Activated CD4-positive, alpha-beta memory T cell treated with anti-CD3 and anti-CD28 coated beads, Interleukin-2, amount 10 ng/mL, durations not matched to agents 7 days and 5 days (primary cell): ENCODE measurements at regions not wholly inside any gene's neighbourhood (a gene's known extent, or its start where the extent isn't known, plus 50 kb on each side); places are given as distances from the start of the nearest gene placed in this dataset.
"Not testable (repeated sequence)": the region's sequence is repeated elsewhere in the genome, so short reads cannot be mapped to it uniquely, and the experiment has no call there.

ENCODE experiments used
- CTCF ChIA-PET: fragments of 350-600 bp; sonication (Branson Sonifier 250); formaldehyde crosslinking; loops from one replicate; lab custom pipeline; 2021; ENCODE audit warnings: antibody characterized with exemption, inconsistent platforms; lab: Charles Lee
- POLR2A ChIA-PET: fragments of 350-600 bp; sonication (Branson Sonifier 250); formaldehyde crosslinking; loops from one replicate; lab custom pipeline; 2021; ENCODE audit warnings: antibody characterized with exemption; lab: Charles Lee
- DNase-seq: peaks from one replicate; pipeline ENCODE4 v3.0.0-alpha.2; 2020
- H3K27ac Mint-ChIP-seq: one replicate; pipeline ENCODE4 v1.8.0; 2021; ENCODE audit warnings: mild to moderate bottlenecking, mixed read lengths
- H3K27me3 Mint-ChIP-seq: one replicate; pipeline ENCODE4 v1.8.0; 2021; ENCODE audit warnings: mixed read lengths
- H3K36me3 Mint-ChIP-seq: one replicate; pipeline ENCODE4 v1.8.0; 2021; ENCODE audit warnings: low read depth, mixed read lengths
- H3K4me1 Mint-ChIP-seq: one replicate; pipeline ENCODE4 v1.8.0; 2021; ENCODE audit warnings: mixed read lengths
- H3K4me3 Mint-ChIP-seq: one replicate; pipeline ENCODE4 v1.8.0; 2021; ENCODE audit warnings: mild to moderate bottlenecking, mixed read lengths
- H3K9me3 Mint-ChIP-seq: one replicate; pipeline ENCODE4 v1.8.0; 2021; ENCODE audit warnings: mixed read lengths

DNA sequence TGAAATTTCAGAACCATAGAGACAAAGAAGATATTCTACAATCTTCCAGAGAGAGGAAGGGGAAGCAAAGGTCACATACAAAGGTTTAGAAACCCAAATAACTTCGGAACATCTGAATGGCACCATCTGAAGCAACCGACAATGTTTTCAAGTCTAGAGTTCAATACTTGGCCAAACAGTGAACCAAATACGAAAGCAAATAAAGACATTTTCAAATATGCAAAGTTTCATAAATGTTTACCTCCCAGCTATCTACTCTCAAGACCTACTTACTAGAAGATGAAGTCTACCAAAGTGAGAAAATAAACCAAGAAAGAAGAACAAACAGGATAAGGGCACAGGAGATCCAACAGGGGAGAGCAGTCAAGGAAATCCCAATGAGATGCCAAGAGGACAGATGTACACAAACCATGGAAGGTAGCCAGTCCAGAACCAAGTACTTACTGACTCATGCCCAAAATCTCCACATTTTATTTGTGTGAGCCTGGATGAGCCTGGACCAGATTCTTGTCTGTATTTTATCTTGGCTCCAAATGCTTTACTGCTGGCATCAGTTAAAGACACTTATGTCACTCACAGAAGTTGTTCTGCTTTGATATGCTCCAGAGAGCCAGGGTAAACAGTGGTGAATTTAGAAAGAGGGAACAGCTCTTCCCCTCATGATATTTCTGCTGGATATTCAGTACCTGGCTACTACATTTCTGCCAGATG is 173.3 kb downstream of the AVL9 start:
- POLR2A ChIA-PET, H3K4me1 Mint-ChIP-seq, CTCF ChIA-PET, H3K27ac Mint-ChIP-seq, DNase-seq, H3K36me3 Mint-ChIP-seq, H3K4me3 Mint-ChIP-seq, H3K9me3 Mint-ChIP-seq: not testable (repeated sequence)
- H3K27me3 Mint-ChIP-seq, result peaks cover 10% of the 10 kb centered on the region

DNA sequence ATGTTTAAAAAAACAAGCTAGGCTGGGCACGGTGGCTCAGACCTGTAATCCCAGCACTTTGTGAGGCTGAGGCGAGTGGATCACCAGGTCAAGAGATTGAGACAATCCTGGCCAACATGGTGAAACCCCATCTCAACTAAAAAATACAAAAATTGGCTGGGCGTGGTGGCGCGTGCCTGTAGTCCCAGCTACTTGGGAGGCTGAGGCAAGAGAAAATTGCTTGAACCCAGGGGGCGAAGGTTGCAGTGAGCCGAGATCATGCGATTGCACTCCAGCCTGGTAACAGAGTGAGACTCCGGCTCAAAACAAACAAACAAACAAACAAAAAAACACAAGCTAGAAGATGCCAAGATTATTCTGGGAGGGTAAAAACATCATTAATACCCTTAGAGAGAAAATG is 172.3 kb downstream of the AVL9 start:
- peaks cover 14% of the 10 kb centered on the region for H3K27me3 Mint-ChIP-seq
- H3K9me3 Mint-ChIP-seq, H3K27ac Mint-ChIP-seq, CTCF ChIA-PET, H3K4me3 Mint-ChIP-seq, H3K4me1 Mint-ChIP-seq, DNase-seq, POLR2A ChIA-PET, H3K36me3 Mint-ChIP-seq: not testable (repeated sequence)

DNA sequence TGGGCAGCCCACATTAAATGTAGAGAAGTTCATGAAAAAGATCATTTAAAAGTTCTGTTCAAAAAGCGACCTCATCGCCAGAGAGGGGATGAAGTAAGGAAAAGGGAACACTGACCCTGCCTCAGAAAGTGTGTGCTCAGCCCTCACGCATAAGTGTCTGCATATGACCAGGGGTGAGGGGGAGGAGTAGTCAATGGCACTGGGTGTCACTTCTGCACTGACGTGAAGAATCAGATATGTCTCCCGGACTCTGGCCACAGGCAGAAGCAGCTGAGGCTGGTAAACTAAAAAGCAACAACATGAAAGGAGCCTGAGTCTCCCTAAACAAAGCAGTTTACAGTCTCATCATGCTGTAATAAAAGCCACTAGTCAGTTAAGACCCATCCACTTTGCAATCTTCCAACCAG is 168.5 kb downstream of the AVL9 start:
- H3K4me1 Mint-ChIP-seq, CTCF ChIA-PET, H3K9me3 Mint-ChIP-seq, POLR2A ChIA-PET, H3K4me3 Mint-ChIP-seq, DNase-seq, H3K27ac Mint-ChIP-seq, H3K36me3 Mint-ChIP-seq: not testable (repeated sequence)
- H3K27me3 Mint-ChIP-seq, result peaks cover 22% of the 10 kb centered on the region

DNA sequence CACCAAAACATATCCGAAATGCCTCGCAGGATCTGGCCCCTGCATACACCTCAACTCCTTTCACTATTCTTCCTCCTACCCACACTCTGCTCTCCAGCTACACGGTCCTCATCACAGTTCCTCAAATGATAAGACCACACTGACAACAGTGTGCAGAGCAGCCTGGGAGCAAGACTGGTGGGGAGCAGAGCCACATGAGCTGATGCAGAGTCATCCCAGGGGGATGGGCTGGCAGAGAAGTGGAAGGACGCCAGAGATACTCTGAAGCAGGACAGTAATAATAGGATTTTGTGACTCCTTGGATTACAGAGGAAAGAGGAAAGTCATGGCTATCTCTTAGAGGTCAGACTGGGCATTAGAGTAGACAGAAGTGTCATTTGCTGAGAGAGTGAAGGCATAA is 167.2 kb downstream of the AVL9 start:
- H3K4me3 Mint-ChIP-seq, CTCF ChIA-PET, H3K4me1 Mint-ChIP-seq, H3K27ac Mint-ChIP-seq, POLR2A ChIA-PET, DNase-seq, H3K9me3 Mint-ChIP-seq, H3K36me3 Mint-ChIP-seq: not testable (repeated sequence)
- H3K27me3 Mint-ChIP-seq, result peaks cover 20% of the 10 kb centered on the region

DNA sequence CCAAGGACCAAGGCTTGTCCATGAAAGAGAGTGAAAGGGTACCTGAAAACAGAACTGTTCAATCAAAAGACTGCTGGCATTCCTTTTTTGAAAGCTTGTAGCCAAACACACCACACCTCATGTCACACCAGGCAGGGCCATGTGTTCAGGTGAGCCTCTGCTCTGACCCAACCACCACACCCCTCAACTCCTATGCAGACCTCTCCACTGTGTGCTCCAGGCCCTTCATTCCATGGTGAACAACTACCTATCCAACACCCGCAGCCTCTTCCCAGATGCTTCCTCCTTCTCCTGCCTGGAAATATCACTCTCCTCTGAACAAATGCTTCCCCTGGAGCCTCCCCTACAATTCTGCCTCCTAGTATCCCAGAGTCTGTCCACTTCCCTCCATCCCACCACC is 166.6 kb downstream of the AVL9 start:
- Mint-ChIP-seq H3K4me3 (no peak overlapping the region), H3K4me1 (no peaks in the 10 kb centered on the region), H3K27me3 (peaks cover 20% of the 10 kb centered on the region), H3K27ac (no peak overlapping the region), H3K9me3 (no peaks in the 10 kb centered on the region), H3K36me3 (no peaks in the 10 kb centered on the region)
- no peak for DNase-seq
- ChIA-PET POLR2A (no interaction called here), CTCF (no interaction called here)

DNA sequence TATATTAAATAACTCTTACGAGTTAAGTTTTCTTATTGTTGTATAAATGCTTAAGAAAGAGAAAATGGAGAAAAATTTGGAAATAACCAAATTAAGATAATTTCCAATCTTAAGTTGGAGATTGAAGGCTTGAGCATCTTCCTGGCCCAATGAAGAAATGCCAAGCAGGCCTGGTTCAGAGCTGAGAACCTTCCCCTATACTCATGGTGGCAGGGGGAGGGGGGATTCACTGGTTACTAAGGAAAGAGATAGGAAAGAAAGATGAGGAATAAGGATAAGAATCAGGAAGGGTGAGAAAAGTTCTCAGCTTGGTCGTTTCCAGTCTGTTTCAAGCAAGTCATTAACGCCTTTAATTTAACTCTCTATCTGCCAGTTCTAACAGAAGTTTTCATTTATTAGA is 166.2 kb downstream of the AVL9 start:
- ChIA-PET CTCF (interaction anchor here (0.5 kb wide), 1 partner anchor 166 kb away, joined by 3 read pairs; the partner anchor contains the start of gene AVL9), POLR2A (no interaction called here)
- H3K9me3 Mint-ChIP-seq, result no peaks in the 10 kb centered on the region

DNA sequence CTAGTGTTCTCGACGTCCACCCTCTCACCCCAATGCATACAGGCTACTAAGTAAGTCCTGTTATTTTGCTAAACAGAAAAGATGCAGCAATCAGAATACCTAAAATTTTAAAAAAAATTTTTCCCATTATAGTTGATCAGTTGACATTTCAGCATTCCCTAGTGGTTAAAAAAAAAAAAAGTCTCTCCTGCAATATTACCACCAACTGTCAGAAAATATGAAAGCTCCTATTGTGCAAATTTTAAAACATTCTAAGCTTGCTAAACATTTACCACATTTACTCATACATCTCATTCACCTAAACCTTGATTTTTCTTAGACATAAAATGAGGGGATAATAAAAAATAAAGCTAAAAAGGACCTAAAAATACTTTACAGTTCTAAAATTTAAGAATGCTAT is 165.6 kb downstream of the AVL9 start:
- POLR2A ChIA-PET, result no interaction called here
- no peak for DNase-seq
- H3K9me3 Mint-ChIP-seq, result no peaks in the 10 kb centered on the region
- no peak overlapping the region for H3K27ac Mint-ChIP-seq
- H3K4me1 Mint-ChIP-seq, result no peaks in the 10 kb centered on the region
- peaks cover 21% of the 10 kb centered on the region for H3K27me3 Mint-ChIP-seq
- no peak overlapping the region for H3K4me3 Mint-ChIP-seq
- CTCF ChIA-PET, result interaction anchor here (0.5 kb wide), 1 partner anchor 165 kb away, joined by 3 read pairs; the partner anchor contains the start of gene AVL9
- H3K36me3 Mint-ChIP-seq, result no peaks in the 10 kb centered on the region

More for the DNA sequence above, 166.2 kb downstream of the AVL9 start:
- H3K4me3 Mint-ChIP-seq, result no peak overlapping the region
- H3K27ac Mint-ChIP-seq, result no peak overlapping the region
- peaks cover 20% of the 10 kb centered on the region for H3K27me3 Mint-ChIP-seq
- no peaks in the 10 kb centered on the region for H3K4me1 Mint-ChIP-seq
- DNase-seq, result no peak
- H3K36me3 Mint-ChIP-seq, result no peaks in the 10 kb centered on the region

DNA sequence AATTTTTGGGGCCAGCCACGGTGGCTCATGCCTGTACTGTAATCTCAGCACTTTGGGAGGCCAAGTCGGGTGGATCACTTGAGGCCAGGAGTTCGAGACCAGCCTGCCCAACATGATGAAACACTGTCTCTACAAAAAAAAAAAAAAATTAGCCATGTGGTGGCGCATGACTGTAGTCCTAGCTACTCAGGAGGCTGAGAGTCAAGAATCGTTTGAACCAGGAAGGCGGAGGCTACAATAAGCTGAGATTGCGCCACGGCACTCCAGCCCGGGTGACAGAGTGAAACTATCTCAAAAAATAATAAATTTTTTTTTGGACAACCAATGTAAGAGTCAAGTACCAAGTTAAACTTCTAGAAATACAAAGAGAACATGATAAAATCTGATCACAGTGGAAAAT is 164.6 kb downstream of the AVL9 start:
- Mint-ChIP-seq H3K27ac (no peak overlapping the region), H3K9me3 (no peaks in the 10 kb centered on the region), H3K36me3 (no peaks in the 10 kb centered on the region), H3K4me3 (no peak overlapping the region), H3K27me3 (peaks cover 19% of the 10 kb centered on the region), H3K4me1 (no peaks in the 10 kb centered on the region)
- POLR2A ChIA-PET, result no interaction called here
- CTCF ChIA-PET, result no interaction called here
- no peak for DNase-seq

DNA sequence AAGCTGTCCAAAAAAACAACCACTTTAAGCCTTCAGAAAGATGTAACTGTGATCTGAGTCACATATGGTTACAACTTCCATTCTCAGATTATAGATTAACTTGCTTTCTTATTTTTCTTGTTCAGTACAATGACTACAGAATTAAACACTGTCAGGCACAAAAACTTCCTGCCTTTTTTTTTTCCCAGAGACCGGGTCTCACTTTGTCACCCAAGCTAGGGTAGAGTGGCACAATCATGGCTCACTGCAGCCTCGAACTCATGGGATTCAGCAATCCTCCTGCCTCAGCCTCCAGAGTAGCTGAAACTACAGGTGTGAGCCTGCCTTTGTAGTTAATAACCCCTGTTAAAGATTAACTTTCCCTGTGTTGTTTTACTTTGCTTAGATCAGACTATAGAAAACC is 163.2 kb downstream of the AVL9 start:
- ChIA-PET POLR2A (interaction anchor here (0.6 kb wide), 1 partner anchor 384 kb away, joined by 3 read pairs; no protein-coding TSS in a partner anchor), CTCF (no interaction called here)
- no peaks in the 10 kb centered on the region for H3K36me3 Mint-ChIP-seq
- H3K4me1 Mint-ChIP-seq, result no peaks in the 10 kb centered on the region
- DNase-seq, result no peak
- no peak overlapping the region for H3K27ac Mint-ChIP-seq
- peaks cover 15% of the 10 kb centered on the region for H3K27me3 Mint-ChIP-seq
- H3K9me3 Mint-ChIP-seq, result no peaks in the 10 kb centered on the region
- no peak overlapping the region for H3K4me3 Mint-ChIP-seq

DNA sequence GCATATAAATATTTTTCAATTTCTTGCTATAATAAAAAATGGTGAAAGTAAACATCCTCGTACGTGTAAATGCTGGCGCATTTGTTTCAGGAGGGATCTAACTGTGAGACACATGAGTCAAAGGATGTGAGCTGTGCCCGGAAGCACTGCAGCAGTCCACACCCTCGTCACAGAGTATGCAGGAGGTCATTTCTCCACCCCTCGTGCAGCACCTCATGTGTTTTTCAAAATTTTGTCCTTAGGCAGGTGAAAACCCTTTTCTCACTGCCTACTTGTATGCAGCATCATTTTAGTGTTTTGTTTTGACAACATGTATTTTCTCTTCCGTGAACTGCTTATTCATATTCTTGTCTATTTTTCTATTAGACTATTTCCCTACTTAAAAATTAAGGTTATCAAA is 162.7 kb downstream of the AVL9 start:
- H3K27me3 Mint-ChIP-seq, result peaks cover 13% of the 10 kb centered on the region
- DNase-seq, result no peak
- no peak overlapping the region for H3K4me3 Mint-ChIP-seq
- no peaks in the 10 kb centered on the region for H3K4me1 Mint-ChIP-seq
- H3K27ac Mint-ChIP-seq, result no peak overlapping the region
- POLR2A ChIA-PET, result interaction anchor here (0.6 kb wide), 1 partner anchor 385 kb away, joined by 3 read pairs; no protein-coding TSS in a partner anchor
- H3K36me3 Mint-ChIP-seq, result no peaks in the 10 kb centered on the region
- CTCF ChIA-PET, result no interaction called here
- H3K9me3 Mint-ChIP-seq, result no peaks in the 10 kb centered on the region

DNA sequence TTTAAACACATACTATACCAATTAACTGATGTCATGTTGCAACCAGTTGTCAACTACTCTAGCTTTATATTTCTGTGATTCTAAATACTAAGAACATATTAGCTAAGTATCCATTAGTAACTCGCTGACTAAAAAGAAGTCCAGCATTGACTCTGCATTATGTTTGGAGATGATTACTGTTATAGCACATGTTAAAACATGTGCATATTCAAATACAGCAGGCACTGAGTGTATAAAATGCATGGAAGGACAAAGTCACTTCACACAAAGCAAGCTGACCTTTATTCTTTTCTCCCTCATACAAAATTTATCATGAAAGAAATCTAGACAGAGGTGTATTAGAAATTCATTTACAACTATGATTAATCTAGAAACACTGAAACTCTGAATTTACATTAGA is 159.3 kb downstream of the AVL9 start:
- H3K27ac Mint-ChIP-seq, DNase-seq, H3K36me3 Mint-ChIP-seq, H3K9me3 Mint-ChIP-seq, H3K4me1 Mint-ChIP-seq, POLR2A ChIA-PET, H3K4me3 Mint-ChIP-seq, CTCF ChIA-PET: not testable (repeated sequence)
- H3K27me3 Mint-ChIP-seq, result peaks cover 22% of the 10 kb centered on the region

DNA sequence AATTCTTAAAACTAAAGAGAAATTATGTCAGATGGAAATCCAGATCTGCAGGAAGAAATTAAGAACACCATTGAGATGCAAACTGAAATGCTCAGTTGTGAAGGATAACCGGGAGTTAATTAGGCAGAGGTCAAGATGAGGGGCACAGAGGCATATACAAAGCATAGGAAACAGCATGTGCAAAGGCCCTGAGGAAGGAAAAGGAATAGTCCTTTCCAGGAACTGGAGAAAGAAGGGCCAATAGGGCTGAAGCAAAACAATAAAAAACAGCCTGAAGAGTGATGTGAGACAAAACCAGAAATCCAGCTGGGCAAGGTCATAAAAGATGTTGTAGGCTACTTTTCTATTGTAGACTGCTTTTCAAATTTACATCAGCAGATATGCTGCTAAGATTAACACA is 155.1 kb downstream of the AVL9 start:
- H3K4me3 Mint-ChIP-seq, H3K4me1 Mint-ChIP-seq, H3K27ac Mint-ChIP-seq, DNase-seq, H3K36me3 Mint-ChIP-seq, POLR2A ChIA-PET, H3K9me3 Mint-ChIP-seq, CTCF ChIA-PET: not testable (repeated sequence)
- peaks cover 39% of the 10 kb centered on the region for H3K27me3 Mint-ChIP-seq

DNA sequence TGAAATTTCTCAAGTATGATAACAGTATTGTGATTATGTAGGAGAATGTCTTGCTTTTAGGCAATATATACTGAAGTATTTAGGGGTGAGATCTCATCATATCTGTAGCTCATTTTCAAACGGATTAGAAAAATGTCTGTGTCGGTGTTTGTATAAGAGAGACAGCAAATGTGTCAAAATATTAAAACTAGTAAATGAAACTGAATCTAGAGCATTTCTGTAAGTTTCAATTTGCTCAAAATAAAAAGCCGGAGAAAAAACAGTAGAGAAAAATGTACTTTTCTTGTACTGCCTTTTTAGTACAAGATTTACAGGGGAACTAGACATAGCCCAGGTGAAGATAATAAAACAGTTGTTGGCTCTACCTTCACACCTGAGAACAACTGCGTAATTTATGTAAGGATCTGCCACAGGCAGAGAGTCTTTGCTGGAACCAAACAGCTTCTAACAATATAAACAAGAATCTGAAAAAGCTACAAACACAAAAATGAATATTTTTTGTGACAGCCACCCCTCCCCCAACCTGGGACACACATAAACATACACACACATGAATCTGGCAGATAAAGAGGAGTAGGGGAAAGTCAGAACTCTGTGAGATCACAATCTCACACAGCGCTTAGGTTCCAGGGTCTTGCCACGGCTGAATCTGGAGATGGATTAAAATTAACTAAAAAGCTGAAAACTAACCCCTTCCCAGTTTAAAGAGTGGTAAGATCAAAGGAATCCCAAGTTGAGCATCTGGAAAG is 153.3 kb downstream of the AVL9 start:
- Mint-ChIP-seq H3K4me1 (no peaks in the 10 kb centered on the region), H3K27ac (no peak overlapping the region), H3K36me3 (no peaks in the 10 kb centered on the region), H3K9me3 (no peaks in the 10 kb centered on the region), H3K27me3 (peaks cover 36% of the 10 kb centered on the region), H3K4me3 (no peak overlapping the region)
- no peak for DNase-seq
- ChIA-PET CTCF (no interaction called here), POLR2A (no interaction called here)
